Retinal pigment epithelial cell (primary cell): ENCODE measurements at regions not wholly inside any gene's neighbourhood (a gene's known extent, or its start where the extent isn't known, plus 50 kb on each side); places are given as distances from the start of the nearest gene placed in this dataset.

ENCODE experiments used
- DNase-seq: peaks from one replicate; pipeline ENCODE4 v3.0.0-alpha.2; 2010; ENCODE audit warnings: low read depth
- H3K4me3 ChIP-seq: 2 replicates; pipeline ENCODE4 v1.5.1; 2011; ENCODE audit warnings: mild to moderate bottlenecking, low read length, control low read depth, moderate library complexity
- CTCF ChIP-seq: conservative IDR thresholded peaks from 2 replicates; pipeline ENCODE4 v1.5.1; 2011; ENCODE audit warnings: low read depth, low read length, control low read depth, inconsistent platforms

DNA sequence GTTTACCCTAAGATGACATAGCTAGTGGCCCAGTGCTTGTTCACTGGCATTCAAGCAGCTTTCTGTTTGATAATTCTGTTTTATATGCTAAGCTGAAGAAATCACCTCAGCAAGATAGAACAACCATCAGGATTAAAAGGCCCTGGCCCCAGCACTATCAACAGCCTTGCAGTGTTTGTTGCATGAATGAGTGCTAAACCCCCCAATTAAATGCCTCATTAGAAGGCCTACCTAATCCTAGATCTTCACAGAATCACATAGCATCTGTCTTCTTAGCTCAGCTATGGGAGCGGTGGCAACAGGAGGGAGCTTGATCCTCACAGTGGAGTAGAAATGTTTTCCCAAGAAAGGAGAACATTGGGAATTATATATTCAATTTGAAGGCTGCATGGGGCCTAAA lies 194.1 kb upstream of the HNMT start:
- no peak overlapping the region for H3K4me3 ChIP-seq
- TF ChIP-seq CTCF: no peak
- DNase-seq: no peak

DNA sequence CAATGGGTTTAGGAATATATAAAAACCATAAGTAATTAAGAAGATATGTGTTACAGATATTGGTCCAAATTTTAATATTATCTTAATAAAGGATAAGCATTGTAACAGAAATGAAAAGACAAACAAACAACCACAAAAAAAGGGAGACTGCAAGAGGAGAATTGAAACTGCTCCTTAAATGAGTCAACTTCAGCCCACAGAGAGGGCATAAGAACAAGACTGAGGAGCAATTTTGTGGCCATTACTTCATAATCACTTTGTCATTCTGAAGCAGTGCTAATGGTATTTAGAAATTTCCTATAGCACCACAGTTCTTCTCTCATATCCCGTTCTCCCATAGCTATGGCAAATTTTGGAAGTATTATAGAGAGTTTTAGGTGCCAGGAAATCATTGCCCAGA lies 193.2 kb upstream of the HNMT start:
- TF ChIP-seq CTCF: no peak
- DNase-seq: no peak
- no peak overlapping the region for H3K4me3 ChIP-seq

- no peak for DNase-seq
- H3K4me3 ChIP-seq: no peak overlapping the region
- TF ChIP-seq CTCF: no peak
Measured at GRCh38 chr2:137772451-137772850, 191.8 kb upstream of the HNMT start.

DNA sequence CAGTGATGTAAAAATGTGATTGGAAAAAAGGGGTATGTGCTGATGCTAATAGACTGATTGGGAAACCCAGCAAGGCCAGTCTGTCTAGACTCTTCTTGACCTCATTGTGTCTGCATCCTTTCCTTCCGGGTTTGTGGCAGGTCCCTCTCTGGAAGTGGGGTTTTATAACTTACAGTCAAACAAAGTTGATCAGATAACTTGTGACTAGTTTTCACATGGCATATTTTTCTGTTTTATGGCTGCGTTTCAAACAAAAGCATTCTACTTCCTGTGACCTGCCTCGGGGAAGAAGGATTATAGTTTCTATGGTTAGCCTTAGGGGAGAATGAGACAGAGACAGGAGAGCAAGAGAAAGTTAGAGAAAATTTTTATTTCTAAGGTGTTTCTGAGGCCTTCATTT lies 188.7 kb upstream of the HNMT start:
- peak; percentile 67 for DNase-seq
- no peak for TF ChIP-seq CTCF
- H3K4me3 ChIP-seq: no peak overlapping the region

DNA sequence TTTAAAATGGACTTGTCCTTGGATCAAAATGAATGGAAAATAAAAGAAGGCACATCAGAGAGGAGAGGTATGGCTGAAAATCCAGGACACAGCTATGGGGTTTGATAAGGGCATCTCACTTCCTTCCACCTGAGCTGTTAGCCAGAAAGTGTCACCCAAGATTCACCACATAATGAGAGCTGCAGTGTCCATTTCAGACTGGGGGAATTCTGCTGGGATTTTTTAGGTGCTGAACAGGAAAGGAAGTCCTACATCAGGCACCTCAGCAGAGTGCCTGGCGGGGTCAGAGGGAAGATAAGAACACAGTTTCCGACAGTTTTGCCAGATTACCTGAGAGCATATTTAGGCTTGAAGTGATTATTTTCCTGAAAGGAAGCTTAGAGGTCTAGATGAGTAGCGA lies 187.6 kb upstream of the HNMT start:
- no peak for TF ChIP-seq CTCF
- no peak overlapping the region for H3K4me3 ChIP-seq
- no peak for DNase-seq

DNA sequence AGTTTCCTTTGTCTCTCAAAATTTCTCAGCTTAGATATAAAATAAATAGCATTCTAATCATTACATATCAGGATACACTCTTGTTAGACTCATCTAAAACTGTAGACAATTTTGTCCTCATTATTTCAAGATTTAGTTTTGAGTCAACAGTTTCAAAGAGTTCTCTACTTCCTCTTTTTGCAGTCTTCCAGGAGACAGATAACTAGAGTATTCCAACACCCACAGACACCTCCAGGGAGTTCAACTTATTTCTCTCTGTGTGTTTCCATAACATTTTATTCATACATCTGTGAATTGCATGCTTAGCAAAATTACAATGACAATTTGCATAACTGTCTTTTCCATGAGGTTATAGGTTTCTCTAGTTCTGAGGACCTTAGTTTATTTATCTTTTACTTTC lies 166.6 kb upstream of the HNMT start:
- no peak for DNase-seq
- TF ChIP-seq CTCF: no peak
- no peak overlapping the region for H3K4me3 ChIP-seq

- no peak for DNase-seq
- H3K4me3 ChIP-seq: no peak overlapping the region
- no peak for TF ChIP-seq CTCF
Measured at GRCh38 chr2:137799600-137799999, 164.7 kb upstream of the HNMT start.
